ENCODE measurements at regions not wholly inside any gene's neighbourhood (a gene's known extent, or its start where the extent isn't known, plus 50 kb on each side); places are given as distances from the start of the nearest gene placed in this dataset.

- TF ChIP-seq POLR2A (IDR thresholded peaks at IDR 0.05; ENCODE audit: low read depth, low read length) (no peak), TAF1 (IDR thresholded peaks at IDR 0.05; ENCODE audit: low read depth, low read length) (no peak), POLR2AphosphoS5 (IDR thresholded peaks at IDR 0.05; ENCODE audit: low read depth, low read length) (no peak), POU2F2 (IDR thresholded peaks at IDR 0.05; ENCODE audit: low read depth, low read length) (no peak)
Observed at GRCh38 chr10:128432423-128432822, 306.2 kb upstream of the MKI67 start.

Measured in GM12891 (cell line).